ENCODE measurements at regions not wholly inside any gene's neighbourhood (a gene's known extent, or its start where the extent isn't known, plus 50 kb on each side); places are given as distances from the start of the nearest gene placed in this dataset.
"Not testable (repeated sequence)": the region's sequence is repeated elsewhere in the genome, so short reads cannot be mapped to it uniquely, and the experiment has no call there.

DNA sequence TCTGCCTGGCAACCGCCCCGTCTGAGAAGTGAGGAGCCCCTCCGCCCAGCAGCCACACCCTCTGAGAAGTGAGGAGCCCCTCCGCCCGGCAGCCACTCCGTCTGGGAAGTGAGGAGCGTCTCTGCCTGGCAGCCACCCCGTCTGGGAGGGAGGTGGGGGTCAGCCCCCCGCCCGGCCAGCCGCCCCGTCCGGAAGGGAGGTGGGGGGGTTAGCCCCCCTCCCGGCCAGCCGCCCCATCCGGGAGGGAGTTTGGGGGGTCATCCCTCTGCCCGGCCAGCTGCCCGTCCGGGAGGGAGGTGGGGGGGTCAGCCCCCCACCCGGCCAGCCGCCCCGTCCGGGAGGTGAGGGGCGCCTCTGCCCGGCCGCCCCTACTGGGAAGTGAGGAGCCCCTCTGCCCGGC is 269.0 kb downstream of the FAM72C start:
- not testable (repeated sequence) for TF ChIP-seq POLR2A, CTCF (IDR thresholded peaks at IDR 0.05)

All from transverse colon (tissue), 3 donors.